SU-DHL-6 (cell line): ENCODE measurements at regions not wholly inside any gene's neighbourhood (a gene's known extent, or its start where the extent isn't known, plus 50 kb on each side); places are given as distances from the start of the nearest gene placed in this dataset.

ENCODE experiments used
- CTCF ChIP-seq: fragments of 200-600 bp; sonication (generic); IDR thresholded peaks from one replicate; pipeline ENCODE4 v1.5.1; 2017; ENCODE audit warnings: antibody characterized with exemption, mild to moderate bottlenecking, low read length, moderate library complexity; ENCODE audit not compliant: insufficient read depth, poor library complexity, severe bottlenecking
- EZH2phosphoT487 ChIP-seq: fragments of 200-600 bp; sonication (generic), shearing (Covaris generic); conservative IDR thresholded peaks from 2 replicates; pipeline ENCODE4 v1.6.1; 2018; ENCODE audit warnings: mild to moderate bottlenecking, antibody characterized with exemption, low read length, moderate library complexity, mixed read lengths

DNA sequence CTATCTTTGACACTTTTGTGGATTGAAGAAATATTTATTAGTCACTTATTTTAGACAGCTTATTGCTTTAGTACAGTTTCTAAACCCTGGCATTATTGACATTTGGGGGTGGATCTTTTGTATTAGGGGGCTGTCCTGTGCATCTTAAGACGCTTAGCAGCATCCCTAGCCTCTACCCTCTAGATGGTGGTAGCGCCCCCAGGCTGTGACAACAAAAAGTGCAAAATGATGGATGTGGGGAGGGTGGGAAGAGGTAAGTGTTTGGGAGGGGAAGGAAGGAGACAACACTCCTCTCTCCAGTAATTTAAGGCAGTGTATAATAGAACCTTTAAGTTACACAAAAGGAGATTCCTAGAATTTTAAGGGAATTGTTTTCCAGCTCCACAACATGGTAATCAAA lies 1210.6 kb downstream of the C4orf33 start:
- TF ChIP-seq CTCF (no peak), EZH2phosphoT487 (no peak)
